ENCODE measurements at regions not wholly inside any gene's neighbourhood (a gene's known extent, or its start where the extent isn't known, plus 50 kb on each side); places are given as distances from the start of the nearest gene placed in this dataset.

DNA sequence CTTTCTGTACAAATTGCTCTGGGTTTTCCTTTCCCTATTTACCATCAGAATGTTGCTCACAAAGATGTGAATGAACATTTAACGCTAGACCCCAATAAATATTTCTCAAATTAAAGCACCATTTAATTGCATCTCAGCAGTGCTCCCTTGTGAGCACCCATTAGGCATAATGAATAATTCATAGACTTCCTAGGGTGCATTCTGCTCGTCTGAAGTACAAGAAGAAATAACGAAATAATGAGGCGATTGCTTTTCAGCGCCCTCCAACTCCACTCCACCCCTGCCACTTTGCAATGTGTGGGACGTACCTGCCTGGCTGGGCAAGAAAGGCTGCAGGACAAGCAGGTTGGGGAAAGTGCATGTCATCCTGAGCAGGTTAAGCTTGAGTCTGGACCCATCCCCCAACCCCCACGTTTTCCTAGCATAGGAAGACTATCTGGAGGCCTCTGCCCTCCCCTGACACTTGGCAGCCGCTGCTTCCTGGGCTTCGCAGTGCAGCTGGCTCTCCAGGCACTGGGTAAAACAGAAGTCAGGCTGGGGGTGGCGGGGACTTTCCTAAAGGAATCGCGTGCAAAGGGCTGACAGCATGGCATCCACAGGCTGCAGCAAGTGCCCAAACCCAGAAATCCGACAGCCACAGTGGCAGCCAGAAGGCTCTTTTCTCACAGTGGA, 253.7 kb downstream of the DUSP6 start:
- no peak for DNase-seq (ENCODE audit: low spot score)

DNA sequence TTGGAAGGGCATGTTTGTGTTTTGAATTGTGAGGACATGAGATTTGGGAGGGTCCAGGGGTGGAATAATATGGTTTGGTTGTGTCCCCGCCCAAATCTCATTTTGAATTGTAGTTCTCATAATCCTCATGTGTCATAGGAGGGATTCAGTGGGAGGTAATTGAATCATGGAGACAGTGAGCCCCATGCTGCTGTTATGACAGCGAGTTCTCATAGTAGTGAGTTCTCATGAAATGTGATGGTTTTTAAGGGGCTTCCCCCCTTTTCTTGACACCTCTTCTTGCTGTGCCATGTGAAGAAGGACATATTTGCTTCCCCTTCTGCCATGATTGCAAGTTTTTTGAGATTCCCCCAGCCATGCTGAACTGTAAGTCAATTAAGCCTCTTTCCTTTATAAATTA, 260.0 kb downstream of the DUSP6 start:
- DNase-seq (ENCODE audit: low spot score) = no peak

DNA sequence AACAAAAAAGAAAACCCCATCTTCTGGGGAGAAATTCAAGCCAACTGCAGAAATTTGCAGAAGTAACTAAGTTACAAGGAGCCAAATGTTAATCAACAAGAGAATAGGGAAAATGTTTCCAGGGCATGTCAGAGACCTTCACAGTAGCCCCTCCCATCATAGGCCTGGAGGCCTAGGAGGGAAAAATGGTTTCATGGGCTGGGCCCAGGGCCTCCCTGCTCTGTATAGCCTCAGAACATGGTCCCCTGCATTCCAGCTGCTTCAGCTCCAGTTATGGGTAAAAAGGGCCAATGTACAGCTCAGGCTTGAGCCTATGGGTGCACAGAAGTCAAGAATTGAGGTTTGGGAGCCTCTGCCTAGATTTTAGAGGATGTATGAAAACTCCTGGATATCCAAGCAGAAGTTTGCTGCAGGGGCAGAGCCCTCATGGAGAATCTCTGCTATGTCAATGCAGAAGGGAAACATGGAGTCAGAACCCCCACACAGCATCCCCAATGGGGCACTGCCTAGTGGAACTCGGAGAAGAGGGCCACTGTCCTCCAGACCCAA, 260.9 kb downstream of the DUSP6 start:
- DNase-seq (ENCODE audit: low spot score) = no peak

DNA sequence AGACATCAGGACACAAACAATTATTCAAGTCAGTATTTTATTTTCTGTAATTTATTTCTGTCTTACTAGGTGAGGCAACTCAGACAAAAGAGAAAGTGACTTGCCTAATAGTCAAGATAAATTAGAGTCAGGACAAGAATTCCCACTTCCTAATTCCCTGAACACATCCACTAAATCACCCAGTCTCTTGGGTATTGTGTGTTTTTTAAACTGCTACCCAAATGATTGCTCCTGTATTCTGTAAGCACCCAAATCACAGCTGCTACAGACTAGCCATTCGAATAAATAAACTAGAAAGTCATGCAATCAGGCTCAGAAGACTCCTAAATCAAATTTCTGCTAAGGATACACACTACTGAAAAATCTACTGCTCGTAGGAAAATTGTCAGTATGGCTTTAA, 263.0 kb downstream of the DUSP6 start:
- DNase-seq (ENCODE audit: low spot score) = no peak

DNA sequence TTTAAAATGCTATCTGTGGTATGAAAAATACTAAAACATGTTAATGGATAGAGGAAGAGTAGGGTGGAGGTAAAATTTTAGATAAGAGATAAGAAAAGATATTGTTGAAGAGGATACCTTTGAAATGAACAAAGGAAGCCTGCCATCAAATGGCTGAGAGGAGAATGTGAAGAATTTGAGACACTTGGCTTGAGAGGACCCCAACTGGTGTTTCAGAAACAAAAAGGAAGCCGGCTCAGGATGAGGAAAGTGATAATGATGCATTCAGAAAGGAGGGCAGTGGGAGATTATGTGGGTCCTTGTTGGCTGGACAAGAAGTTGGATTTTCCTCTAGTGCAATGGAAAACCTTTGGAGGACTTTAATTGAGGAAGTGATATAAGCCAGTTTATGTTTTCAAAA, 264.4 kb downstream of the DUSP6 start:
- no peak for DNase-seq (ENCODE audit: low spot score)

DNA sequence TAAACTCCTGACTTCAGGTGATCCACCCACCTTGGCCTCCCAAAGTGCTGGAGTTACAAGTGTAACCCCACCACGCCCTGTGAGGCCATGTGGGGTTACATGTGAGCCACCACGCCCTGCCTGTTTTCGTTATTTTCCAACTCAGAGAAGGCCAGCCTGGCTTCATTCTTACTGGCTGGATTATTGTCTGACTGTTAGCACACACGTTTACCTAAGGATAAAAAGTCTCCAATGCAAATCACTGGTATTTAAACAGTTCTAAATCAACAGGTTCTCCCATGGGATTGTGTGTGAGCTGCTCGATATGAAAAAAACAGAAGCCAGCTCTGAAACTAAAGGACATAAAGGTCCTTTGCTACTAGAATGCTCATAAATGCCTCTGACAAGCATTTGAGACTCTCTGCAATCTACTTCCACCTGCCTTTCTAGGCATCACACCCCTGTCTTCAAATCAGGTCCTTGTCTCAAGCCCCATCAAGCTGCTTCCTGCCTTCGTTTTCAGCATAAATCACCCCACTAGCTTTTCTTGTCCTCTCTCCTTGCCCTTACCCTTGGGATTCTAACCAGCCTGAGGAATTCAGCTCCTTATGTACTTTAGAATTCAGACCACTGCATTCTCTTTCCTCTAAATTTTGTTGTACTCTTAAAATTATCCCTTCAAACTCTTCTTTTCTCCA, 265.0 kb downstream of the DUSP6 start:
- DNase-seq (ENCODE audit: low spot score) = no peak

DNA sequence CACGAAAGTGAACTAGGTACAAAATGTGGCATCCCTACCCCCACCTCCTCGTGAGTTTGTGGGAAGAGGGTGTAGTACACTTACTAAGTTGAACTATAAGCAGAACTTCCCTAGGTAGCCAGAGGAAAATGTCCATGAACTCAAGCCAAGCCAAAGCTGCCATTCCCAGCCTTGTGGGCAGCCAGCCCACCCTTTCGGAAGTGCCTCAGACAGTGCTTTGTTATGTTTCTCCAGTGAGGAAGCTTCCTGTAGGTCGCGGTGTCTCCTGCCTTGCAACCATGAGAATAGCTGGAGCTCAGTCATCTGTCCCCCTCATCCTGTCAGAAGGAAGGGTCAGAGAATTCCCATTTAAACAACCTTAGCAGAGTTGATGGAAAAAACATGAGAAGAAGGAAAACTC, 266.9 kb downstream of the DUSP6 start:
- DNase-seq (ENCODE audit: low spot score) = no peak

DNA sequence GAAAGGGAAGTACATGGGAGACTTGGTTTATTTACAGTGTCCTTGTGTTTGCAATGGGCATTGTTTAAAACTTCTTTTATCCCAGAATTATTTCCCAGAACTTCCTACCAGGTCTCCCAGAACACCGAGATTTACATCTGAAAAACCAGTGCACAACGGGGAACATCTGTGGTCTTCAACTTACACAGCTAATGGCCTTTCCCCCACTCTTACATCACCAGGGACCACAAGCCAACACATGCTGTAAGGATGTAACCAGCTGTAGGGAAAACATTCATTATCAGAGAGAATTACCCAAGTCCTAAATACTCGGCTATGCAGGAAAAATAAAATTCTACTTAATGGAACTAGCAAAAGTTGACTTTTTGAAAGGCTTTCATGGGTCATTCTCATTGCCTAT, 267.6 kb downstream of the DUSP6 start:
- DNase-seq (ENCODE audit: low spot score) = no peak

DNA sequence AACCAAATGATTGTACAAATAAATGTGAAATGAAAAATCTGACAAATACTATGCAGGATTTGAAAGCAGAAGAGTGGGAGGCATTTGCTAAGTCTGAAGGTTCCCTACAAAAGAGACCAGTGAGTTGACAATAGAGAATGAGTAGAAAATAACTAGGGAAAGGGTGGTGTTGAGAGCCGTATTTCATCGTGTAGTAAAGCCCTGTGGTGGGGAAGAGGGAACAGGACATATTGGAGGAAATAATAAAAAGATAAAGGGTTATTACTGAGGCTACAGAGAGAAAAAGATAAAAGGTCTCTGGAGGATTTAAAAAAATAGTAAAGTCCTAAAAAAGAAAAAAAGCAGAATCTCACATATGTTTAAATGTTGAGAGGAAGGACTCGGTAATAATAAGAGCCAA, 268.8 kb downstream of the DUSP6 start:
- DNase-seq (ENCODE audit: low spot score) = no peak

DNA sequence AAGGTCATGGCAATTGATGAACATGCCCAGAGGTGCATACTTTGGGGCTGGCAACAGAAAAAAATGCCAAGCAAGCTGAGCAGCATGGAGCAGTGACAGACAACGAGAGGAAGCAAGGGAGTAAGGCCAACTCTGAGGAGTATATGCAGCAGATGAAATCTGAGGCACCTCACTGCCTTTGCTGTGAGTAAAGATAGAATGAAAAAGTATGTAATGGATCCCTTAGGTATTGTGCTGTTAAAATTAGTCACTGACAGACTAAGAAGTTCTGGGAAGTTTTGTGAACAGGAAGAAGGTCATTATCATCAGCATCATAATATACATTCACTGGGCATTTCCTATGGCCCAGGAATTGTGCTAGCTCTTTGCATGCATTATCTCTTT, 269.9 kb downstream of the DUSP6 start:
- no peak for DNase-seq (ENCODE audit: low spot score)

DNA sequence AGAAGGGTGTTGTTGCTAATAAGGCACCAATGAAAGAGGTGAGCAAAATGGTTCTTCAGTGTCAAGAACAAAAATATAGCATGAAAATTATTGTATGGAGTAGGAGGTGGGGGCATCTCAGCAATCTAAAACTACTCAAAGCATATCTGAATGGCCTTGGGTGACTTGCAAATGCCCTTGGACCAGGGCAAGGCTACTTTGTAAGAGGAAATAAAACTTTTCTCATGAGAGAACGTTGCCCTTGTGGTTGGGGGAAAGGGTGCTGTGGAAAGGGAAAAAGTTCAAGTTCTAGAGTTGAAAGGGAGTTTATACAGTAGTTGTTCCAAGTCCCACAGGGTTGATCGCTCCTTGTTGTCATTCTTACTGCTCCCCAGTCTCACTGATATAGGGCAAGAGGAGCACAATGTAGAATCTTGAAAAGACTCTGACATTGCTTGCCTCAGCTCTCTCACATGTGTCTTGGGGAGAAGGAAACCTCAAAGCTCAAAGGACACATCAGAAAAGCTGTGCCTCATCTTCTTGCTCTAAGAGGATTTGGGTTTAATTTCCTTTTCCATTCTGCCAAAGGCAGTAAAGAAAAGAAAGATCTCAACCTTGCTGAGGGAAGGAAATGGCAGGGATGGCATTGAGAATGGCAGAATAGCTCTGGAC, 270.5 kb downstream of the DUSP6 start:
- DNase-seq (ENCODE audit: low spot score) = no peak

DNA sequence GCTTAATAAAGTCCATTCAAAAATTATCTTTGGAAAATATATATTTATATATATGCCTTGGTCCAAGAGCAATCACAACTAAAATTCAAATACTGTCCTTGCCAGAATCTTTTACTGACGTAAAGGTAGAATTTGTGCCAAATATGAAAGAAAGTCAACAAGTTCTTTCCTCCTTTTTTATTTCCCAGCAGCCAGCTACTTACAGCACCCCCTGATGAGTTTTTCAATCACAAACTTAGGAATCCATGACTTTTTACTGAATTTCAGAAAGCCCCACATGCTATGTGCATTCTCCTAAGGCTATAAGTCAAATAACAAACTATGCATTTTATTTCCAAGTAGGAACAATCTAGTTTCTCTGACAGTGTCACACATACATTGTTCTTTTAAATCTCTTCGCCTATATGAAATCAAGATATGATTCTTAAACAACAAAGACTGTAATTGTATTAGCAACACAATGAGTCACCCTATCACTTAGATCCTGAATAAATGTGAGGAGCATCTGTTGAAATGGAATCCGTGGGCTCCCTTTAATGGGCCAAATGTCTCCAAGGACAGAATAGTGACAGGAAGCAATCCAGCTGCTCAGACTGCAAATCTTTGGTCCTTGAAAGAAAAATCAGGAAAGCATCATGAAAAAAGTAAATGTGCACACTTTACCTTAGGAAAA, 271.4 kb downstream of the DUSP6 start:
- no peak for DNase-seq (ENCODE audit: low spot score)

DNA sequence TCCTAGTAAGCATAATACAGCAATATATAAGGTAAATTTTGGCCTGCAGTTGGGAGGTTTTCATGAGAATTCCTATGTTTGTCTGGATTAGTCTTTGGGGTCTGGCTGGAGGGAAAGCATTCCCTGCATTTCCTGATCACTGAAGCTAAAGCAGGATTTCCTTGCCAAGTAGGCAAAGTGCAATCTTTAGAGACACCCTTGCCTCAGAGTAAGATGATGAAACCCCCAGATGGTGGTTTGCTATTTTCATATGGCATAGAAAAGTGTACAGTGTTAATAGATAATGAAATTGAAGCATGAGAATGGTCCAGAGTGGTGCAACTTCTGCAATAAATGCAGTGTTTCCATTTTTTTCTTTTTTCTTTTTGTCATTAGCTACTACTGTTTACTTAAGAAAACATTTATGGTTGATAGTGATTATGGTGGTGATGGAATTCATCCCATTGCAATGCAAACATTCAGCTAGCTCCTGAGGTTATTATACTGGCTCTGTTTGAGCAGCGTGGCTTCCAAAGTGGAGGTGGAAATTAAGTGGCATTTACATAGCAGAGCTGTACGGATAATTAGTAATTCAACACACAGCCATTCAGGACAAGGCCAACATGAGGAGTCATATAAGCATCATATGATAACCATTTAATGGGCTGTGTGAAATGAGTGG, 276.3 kb downstream of the DUSP6 start:
- DNase-seq (ENCODE audit: low spot score) = no peak

DNA sequence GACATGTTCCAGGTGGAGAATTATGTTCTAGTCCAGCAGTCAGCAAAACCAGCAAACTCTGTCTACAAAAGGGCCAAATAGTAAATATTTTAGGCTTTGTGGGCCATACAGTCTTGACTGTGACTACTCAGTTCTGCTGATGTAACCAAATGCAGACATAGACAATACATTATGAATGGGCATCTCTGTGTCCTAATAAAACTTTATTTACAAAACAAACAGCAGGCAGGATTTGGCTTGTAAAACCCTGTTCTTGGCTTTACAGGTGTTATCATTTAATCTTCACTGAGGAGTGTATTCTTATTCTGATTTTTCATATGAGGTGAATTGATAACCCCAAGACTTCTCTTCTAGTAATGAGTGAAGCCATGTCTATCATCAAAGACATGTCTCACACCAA, 278.6 kb downstream of the DUSP6 start:
- no peak for DNase-seq (ENCODE audit: low spot score)

DNA sequence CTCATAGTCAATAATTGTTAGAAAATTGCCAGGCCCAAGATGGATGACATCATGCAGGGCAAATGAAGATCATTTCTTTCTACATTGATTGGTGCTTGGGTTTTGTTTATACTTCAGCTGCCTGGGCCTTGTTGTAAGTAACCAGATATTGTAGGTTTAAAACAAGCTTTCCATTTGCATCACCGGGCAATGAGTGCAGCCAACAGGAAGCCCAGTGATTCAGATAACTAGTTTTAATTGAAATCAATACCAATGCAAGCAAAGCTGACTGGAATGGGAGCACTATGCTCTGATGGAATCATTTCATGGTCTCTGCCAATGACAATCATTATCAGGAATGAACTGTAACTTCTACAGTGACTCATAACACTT, 279.3 kb downstream of the DUSP6 start:
- DNase-seq (ENCODE audit: low spot score) = no peak

DNA sequence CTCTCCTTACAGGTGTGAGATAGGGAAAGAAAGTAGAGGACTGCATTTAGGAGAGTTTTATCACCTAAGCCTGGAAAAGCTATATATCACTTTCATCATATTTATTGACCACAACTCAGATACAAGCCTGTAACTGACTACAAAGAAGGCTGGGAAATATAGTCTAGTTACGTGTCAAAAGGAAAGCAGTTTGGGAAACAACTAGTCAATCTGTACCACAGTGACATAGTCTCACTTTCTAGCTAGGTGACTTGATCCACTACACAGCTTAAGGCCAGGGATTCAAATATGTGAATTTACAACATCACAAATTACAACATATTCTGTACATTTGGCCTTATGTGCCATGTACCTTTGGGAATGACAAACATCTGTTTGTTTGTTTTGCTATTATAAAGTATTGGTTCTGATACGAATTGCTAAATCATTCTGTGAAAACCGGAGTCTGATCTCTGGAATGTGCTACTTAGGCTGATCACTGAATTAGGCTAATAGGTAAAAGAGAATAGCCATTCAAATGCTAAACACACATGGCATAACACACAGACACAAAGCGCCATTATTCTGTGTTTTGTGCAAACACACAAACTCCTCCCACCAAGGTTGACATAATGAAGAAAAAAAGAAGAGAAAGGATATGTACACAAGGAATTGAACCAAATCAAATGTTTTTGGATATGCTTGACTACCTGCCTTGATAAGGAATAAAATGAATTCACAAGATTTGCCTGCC, 279.8 kb downstream of the DUSP6 start:
- no peak for DNase-seq (ENCODE audit: low spot score)

DNA sequence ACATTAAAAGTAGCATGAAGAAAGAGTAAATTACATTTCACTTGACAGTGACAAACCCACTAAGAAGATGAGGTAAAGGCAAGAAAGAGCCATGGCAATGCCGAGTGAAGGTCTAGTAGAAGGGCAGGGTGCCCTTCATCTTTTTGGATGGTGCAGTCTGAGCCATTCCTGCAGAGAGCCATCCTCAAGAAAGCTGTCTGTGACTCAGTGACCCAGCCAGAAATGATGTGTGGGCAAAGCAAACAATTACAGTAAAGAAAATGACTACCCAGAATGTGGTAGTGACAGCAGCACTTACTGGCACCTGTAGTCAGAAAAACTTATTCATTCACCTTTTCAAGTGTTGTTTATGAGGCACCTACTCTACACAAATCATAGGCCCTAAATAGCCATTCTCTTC, 281.7 kb downstream of the DUSP6 start:
- DNase-seq (ENCODE audit: low spot score) = no peak

DNA sequence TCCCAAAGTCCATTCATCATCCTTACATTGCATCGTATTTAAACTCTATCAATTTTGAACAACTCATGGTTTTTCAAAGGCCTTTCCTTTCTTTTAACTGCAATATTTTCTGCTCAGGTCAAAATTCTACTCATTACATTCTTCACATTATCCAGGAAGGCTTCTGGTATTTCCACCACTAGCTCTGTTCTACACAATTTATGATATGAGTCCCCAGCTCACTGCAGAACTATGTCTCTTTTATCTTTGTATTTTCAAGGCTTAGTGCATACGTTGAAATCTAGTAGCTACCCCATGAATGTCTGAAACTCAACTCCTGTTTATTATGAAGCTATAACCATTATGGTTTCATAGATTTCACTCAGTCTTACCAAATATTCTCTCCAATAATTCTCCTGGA, 282.9 kb downstream of the DUSP6 start:
- DNase-seq (ENCODE audit: low spot score) = no peak

DNA sequence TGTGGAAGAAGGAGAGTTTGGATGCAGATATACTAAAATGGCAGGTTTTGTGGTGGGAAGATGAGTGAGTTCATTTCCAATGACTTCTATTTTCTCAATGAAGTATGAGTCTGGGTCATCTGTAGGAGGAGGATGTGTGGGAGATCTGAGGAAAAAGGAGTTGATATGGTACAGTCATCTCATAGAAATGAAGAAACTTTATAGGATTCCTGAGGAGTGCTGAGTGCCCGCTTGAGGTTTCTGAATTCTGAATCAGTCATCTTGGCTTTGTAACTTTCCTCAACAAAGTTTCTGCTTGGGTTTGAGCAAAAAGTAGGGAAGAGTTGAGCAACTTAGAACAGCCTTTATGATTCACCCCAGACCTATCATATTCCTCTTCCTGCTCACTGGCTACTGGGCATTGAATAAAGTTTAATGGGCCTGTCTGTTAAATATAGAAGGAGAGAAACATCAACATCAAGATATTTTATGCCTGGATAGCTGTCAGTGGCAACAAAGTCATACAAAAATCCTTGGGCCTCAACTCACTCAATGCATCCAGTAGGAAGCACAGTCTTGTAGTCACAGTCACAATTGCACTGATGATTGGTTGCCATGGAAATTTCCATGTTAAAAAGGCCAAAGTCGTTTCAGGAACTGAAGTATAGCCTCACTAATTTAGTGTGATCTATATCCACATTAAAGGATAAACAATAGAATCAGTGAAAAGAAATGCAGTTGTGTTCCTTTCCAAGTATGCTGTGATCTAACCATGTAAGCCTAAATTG, 284.7 kb downstream of the DUSP6 start:
- DNase-seq (ENCODE audit: low spot score) = no peak

DNA sequence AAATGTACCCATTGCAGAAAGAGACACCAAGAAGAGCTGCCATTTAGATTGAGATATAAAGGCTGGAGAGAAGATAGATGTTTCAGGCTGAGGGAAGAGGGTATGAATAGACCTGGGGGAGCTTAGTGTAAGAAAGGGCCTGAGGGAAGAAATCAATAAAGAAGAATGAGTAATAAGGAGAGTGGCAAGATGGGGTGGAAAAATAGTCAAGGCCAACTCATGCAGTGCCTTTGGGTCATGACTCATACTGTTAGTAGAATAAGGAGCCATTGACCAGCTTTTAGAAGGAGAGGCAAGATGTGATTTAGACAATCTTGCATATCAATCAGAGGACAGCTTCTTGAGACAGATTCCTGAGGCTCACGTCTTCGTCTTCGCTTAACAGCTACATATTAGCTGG, 287.5 kb downstream of the DUSP6 start:
- no peak for DNase-seq (ENCODE audit: low spot score)

DNA sequence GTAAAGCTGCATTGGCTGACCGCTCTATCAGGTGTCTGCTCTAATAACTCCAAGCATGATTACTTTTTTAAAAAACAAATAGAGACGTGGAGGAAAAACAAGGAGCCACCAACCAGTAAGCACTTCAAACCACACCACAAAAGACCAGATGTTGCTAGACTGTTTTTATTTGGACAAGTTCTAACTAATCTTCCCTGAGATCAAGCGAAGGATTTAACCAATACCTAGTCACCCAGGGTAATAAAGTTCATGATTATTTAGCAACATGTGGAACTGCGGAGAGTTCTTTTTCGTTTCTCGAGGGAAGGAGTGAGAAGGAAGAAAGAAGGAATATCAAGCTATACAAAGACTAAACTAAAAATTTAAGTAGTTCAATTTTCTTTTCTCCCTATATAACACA, 288.1 kb downstream of the DUSP6 start:
- DNase-seq (ENCODE audit: low spot score) = no peak

All from ureter (tissue), 1 donor.